ENCODE measurements at regions not wholly inside any gene's neighbourhood (a gene's known extent, or its start where the extent isn't known, plus 50 kb on each side); places are given as distances from the start of the nearest gene placed in this dataset.

GRCh38 chr1:213678753-213679152 is 309.0 kb upstream of the PROX1 start:
- TF ChIP-seq CTCF (conservative IDR thresholded peaks at IDR 0.05; ENCODE audit: low read depth, low read length) (no peak), SMC3 (IDR thresholded peaks at IDR 0.05; ENCODE audit: low read depth, low read length) (no peak), CEBPB (IDR thresholded peaks at IDR 0.05; ENCODE audit: low read depth, low read length) (no peak), MXI1 (IDR thresholded peaks at IDR 0.05; ENCODE audit: borderline replicate concordance, low read depth, low read length) (no peak), NFE2L2 (IDR thresholded peaks at IDR 0.05; ENCODE audit: low read depth, low read length) (no peak), POLR2A (IDR thresholded peaks at IDR 0.05; ENCODE audit: low read depth, low read length) (no peak), RAD21 (IDR thresholded peaks at IDR 0.05; ENCODE audit: low read length) (no peak), CHD1 (IDR thresholded peaks at IDR 0.05; ENCODE audit: low read depth, low read length) (no peak), RFX5 (IDR thresholded peaks at IDR 0.05; ENCODE audit: low read depth, low read length) (no peak), RCOR1 (IDR thresholded peaks at IDR 0.05; ENCODE audit: insufficient replicate concordance, low read length) (no peak), MAFK (IDR thresholded peaks at IDR 0.05; ENCODE audit: low read depth, low read length) (no peak), USF2 (IDR thresholded peaks at IDR 0.05; ENCODE audit: low read depth, low read length) (no peak), MAZ (IDR thresholded peaks at IDR 0.05; ENCODE audit: borderline replicate concordance, low read depth, low read length) (no peak)

Data from IMR-90 (cell line).